Panc1 (cell line): ENCODE measurements at regions not wholly inside any gene's neighbourhood (a gene's known extent, or its start where the extent isn't known, plus 50 kb on each side); places are given as distances from the start of the nearest gene placed in this dataset.

Experiments used
- POLR2AphosphoS5 ChIP-seq: IDR thresholded peaks from 2 replicates; pipeline ENCODE4 v1.6.1; 2012; ENCODE audit warnings: mild to moderate bottlenecking, low read depth, low read length, moderate library complexity
- REST ChIP-seq, 2 experiments: IDR thresholded peaks; 2 replicates each; pipeline ENCODE4 v1.6.1; 2011 to 2012; ENCODE audit warnings: low read depth in 2 of 2, control low read depth in 1 of 2, low read length in 1 of 2, mild to moderate bottlenecking in 1 of 2, moderate library complexity in 1 of 2; ENCODE audit not compliant: insufficient read depth in 1 of 2
- SIN3A ChIP-seq: IDR thresholded peaks from 2 replicates; pipeline ENCODE4 v1.6.1; 2012; ENCODE audit warnings: low read depth, mild to moderate bottlenecking, low read length, moderate library complexity, borderline replicate concordance; ENCODE audit not compliant: insufficient read depth
- TCF7L2 ChIP-seq: IDR thresholded peaks from 2 replicates; pipeline ENCODE4 v1.6.1; 2011; ENCODE audit warnings: mild to moderate bottlenecking, low read depth, low read length, inconsistent platforms
- TF ChIP-seq, protein P1 (sequence below): fragments of 450-650 bp; IDR thresholded peaks from 2 replicates; pipeline ENCODE4 v1.5.1; 2017; ENCODE audit warnings: mild to moderate bottlenecking

- no peak for TF ChIP-seq REST (IDR thresholded peaks at IDR 0.05; ENCODE audit: insufficient read depth in 1 of 2, low read depth in 2 of 2, low read length in 1 of 2)
- no peak for TF ChIP-seq POLR2AphosphoS5
- TF ChIP-seq TCF7L2 = no peak
- TF ChIP-seq, protein P1, sequence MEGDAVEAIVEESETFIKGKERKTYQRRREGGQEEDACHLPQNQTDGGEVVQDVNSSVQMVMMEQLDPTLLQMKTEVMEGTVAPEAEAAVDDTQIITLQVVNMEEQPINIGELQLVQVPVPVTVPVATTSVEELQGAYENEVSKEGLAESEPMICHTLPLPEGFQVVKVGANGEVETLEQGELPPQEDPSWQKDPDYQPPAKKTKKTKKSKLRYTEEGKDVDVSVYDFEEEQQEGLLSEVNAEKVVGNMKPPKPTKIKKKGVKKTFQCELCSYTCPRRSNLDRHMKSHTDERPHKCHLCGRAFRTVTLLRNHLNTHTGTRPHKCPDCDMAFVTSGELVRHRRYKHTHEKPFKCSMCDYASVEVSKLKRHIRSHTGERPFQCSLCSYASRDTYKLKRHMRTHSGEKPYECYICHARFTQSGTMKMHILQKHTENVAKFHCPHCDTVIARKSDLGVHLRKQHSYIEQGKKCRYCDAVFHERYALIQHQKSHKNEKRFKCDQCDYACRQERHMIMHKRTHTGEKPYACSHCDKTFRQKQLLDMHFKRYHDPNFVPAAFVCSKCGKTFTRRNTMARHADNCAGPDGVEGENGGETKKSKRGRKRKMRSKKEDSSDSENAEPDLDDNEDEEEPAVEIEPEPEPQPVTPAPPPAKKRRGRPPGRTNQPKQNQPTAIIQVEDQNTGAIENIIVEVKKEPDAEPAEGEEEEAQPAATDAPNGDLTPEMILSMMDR = no peak
- no peak for TF ChIP-seq SIN3A
Observed at GRCh38 chr18:32870611-32871010, 97.8 kb upstream of the KLHL14 start.
